IPS-15b (cell line): ENCODE measurements at regions not wholly inside any gene's neighbourhood (a gene's known extent, or its start where the extent isn't known, plus 50 kb on each side); places are given as distances from the start of the nearest gene placed in this dataset.

Source experiments
- H3K27me3 ChIP-seq: one replicate; pipeline ENCODE4 v1.6.1; 2013; ENCODE audit warnings: low read length; ENCODE audit not compliant: control insufficient read depth, insufficient read depth
- H3K36me3 ChIP-seq: one replicate; pipeline ENCODE4 v1.6.1; 2013; ENCODE audit warnings: low read length; ENCODE audit not compliant: control insufficient read depth, insufficient read depth
- H3K4me1 ChIP-seq: one replicate; pipeline ENCODE4 v1.6.1; 2013; ENCODE audit warnings: mild to moderate bottlenecking, low read length; ENCODE audit not compliant: control insufficient read depth, insufficient read depth
- H3K4me3 ChIP-seq: one replicate; pipeline ENCODE4 v1.5.1; 2013; ENCODE audit warnings: low read depth, low read length
- H3K9ac ChIP-seq: one replicate; pipeline ENCODE4 v1.6.1; 2013; ENCODE audit warnings: low read depth, mild to moderate bottlenecking, low read length
- H3K9me3 ChIP-seq: one replicate; pipeline ENCODE4 v1.6.1; 2013; ENCODE audit warnings: mild to moderate bottlenecking, low read length; ENCODE audit not compliant: control insufficient read depth, insufficient read depth

- no peaks in the 10 kb centered on the region for H3K27me3 ChIP-seq
These were observed 62.7 kb upstream of the BNIP2 start for GRCh38 chr15:59751552-59752413.

GRCh38 chr15:59746777-59747176, 57.7 kb upstream of the BNIP2 start:
- Histone ChIP-seq H3K36me3 (no peaks in the 10 kb centered on the region), H3K4me3 (no peak overlapping the region), H3K27me3 (no peaks in the 10 kb centered on the region), H3K9me3 (peaks cover 5% of the 10 kb centered on the region), H3K9ac (no peak overlapping the region), H3K4me1 (no peaks in the 10 kb centered on the region)

More at GRCh38 chr15:59751552-59752413, 62.7 kb upstream of the BNIP2 start:
- Histone ChIP-seq H3K4me3 (no peak overlapping the region), H3K36me3 (no peaks in the 10 kb centered on the region), H3K9me3 (no peaks in the 10 kb centered on the region), H3K9ac (no peak overlapping the region), H3K4me1 (no peaks in the 10 kb centered on the region)

- Histone ChIP-seq H3K27me3 (no peaks in the 10 kb centered on the region), H3K4me1 (no peaks in the 10 kb centered on the region)
These were observed 52.3 kb upstream of the BNIP2 start for GRCh38 chr15:59741274-59741906.

GRCh38 chr15:59739557-59740186, 50.6 kb upstream of the BNIP2 start:
- no peak overlapping the region for H3K4me3 ChIP-seq
- no peaks in the 10 kb centered on the region for H3K27me3 ChIP-seq
- H3K4me1 ChIP-seq: no peaks in the 10 kb centered on the region
- peaks cover 5% of the 10 kb centered on the region for H3K9me3 ChIP-seq
- H3K36me3 ChIP-seq: no peaks in the 10 kb centered on the region
- H3K9ac ChIP-seq: no peak overlapping the region

More at GRCh38 chr15:59741274-59741906, 52.3 kb upstream of the BNIP2 start:
- Histone ChIP-seq H3K4me3 (no peak overlapping the region), H3K9me3 (peaks cover 5% of the 10 kb centered on the region), H3K9ac (no peak overlapping the region), H3K36me3 (no peaks in the 10 kb centered on the region)
